HG02763 (cell line): ENCODE measurements at regions not wholly inside any gene's neighbourhood (a gene's known extent, or its start where the extent isn't known, plus 50 kb on each side); places are given as distances from the start of the nearest gene placed in this dataset.

Source experiments
- ATAC-seq: cut with Tn5 transposase; IDR thresholded peaks from one replicate; pipeline ENCODE4 v1.9.1; 2021; ENCODE audit warnings: mild to moderate bottlenecking, moderate library complexity; ENCODE audit not compliant: unreplicated experiment

DNA sequence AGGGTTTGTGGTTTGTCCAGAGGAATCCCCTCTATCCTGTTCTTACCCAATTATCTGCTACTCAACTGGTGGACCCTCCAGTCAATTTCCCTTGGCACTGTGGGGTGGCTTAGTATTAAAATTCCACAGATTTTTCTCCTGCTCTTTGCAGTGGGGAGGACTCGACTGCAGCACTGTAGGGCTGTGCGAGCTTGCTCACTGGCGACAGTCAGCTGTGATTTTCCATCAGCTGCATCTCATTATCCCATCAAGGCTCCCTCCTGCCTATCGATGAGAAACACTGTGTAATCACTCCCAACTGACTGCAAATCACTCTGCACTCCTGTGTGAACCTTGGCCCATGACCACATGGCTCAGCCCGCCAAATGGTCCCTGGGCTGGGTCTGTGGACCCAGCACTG is 90.5 kb upstream of the MAF start:
- no peak for ATAC-seq

GRCh38 chr16:79690159-79690558 is 89.6 kb upstream of the MAF start:
- ATAC-seq: no peak

DNA sequence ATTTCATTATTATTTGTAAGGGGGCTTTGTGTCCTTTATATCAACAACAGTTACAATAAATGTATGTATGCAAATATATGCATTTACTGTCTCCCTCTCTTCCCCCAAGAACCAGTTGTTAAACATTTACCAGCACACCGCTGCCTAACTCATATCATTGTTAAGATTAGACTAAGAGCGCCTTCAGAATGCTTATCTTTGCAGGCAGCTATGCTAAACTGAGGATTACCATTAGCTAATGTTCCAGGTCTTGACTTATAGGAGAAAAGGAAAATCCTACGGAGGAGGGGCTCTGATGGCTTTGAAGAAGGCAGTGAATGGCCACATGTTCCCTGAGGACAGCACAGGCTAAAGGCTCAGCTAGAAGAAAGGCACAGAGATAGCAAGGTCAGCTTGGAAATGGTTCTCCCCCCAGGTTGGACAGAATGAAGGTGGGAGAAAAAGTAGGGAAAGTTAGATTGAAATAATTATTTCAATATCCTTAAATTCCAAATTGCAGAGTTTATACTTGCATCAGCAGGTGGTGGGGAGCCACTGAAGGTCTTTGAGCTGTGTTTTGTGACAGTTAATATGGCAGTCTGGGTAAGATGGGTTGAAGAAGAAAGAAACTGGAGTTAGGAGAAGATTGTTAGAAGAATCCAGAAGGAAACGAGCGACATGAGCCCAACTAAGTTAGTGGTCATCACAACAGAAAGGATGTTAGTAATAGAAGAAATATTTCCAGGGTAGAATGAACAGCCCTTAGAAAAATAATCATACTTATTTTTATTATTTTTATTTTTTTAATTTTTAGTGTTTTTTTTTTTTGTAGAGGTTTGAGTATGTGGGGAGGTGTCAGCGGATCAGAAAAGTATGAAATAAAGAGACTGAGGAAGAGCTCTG is 87.0 kb upstream of the MAF start:
- ATAC-seq: no peak

GRCh38 chr16:79685871-79686270 is 85.3 kb upstream of the MAF start:
- ATAC-seq: no peak

- ATAC-seq: no peak
Observed at GRCh38 chr16:79679334-79679733, 78.8 kb upstream of the MAF start.

- no peak for ATAC-seq
Observed at GRCh38 chr16:79677799-79678530, 77.4 kb upstream of the MAF start.

- no peak for ATAC-seq
Observed at GRCh38 chr16:79673635-79674034, 73.1 kb upstream of the MAF start.

- ATAC-seq: no peak
Observed at GRCh38 chr16:79672524-79672923, 72.0 kb upstream of the MAF start.

DNA sequence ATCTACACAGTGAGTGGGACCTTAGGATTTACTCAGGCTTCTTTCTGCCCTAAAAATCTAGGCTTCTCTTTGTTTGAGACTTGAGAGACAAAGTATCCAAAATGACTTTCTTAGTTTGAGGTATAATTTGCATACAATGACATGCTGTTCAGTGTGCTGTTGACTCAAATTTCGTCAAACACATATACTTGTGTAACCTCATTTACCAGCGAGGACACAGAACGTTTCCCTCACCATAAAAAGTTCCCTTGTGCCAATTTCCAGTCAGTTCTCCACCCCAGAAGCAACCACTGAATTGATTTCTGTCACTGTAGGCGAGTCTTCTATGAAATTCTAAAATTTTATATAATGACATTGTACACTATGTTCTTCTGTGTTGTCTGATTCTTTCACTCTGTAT is 68.0 kb upstream of the MAF start:
- no peak for ATAC-seq

DNA sequence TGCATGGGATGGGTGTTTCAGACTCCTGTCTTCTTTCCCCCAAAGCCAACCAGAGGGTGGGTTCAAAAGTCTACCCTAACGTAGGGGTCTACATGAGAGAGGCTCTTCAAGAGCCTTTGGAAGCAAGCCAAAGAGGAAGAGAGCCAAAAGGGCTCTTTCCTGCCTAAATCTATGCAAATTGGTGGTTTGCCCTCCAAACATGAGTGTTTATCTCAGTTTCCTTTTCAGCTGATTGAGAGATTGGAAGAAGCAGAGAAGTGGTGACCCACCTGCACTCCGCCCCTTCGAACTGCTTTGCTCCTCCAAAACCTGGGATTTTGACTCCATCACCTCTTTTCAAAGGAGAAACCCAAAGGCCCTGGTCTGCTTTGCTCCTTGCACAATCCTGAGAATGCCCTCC is 65.4 kb upstream of the MAF start:
- no peak for ATAC-seq

- no peak for ATAC-seq
Observed at GRCh38 chr16:79664407-79664806, 63.9 kb upstream of the MAF start.

GRCh38 chr16:79662669-79663313 is 62.3 kb upstream of the MAF start:
- no peak for ATAC-seq

GRCh38 chr16:79662122-79662521 is 61.6 kb upstream of the MAF start:
- no peak for ATAC-seq

GRCh38 chr16:79661578-79661977 is 61.0 kb upstream of the MAF start:
- ATAC-seq: no peak

DNA sequence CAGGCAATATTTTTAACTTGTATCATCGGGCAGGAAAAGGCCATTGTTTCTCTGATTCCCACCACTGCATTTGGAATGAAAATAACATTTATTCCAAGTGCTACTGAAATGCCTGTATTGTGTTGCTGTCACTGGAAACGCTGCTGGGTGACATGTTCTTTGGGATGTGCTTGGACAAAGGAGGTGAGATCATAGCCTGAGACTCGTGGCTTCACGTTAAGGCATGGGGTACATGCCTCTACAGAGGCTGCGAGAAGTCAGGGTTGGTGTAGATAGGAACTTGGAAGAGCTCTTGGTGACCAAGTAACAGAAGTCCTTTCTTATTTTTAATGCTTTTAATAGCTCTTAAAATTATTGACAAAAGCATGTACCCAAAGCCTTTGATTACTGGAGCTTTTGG is 58.8 kb upstream of the MAF start:
- no peak for ATAC-seq

DNA sequence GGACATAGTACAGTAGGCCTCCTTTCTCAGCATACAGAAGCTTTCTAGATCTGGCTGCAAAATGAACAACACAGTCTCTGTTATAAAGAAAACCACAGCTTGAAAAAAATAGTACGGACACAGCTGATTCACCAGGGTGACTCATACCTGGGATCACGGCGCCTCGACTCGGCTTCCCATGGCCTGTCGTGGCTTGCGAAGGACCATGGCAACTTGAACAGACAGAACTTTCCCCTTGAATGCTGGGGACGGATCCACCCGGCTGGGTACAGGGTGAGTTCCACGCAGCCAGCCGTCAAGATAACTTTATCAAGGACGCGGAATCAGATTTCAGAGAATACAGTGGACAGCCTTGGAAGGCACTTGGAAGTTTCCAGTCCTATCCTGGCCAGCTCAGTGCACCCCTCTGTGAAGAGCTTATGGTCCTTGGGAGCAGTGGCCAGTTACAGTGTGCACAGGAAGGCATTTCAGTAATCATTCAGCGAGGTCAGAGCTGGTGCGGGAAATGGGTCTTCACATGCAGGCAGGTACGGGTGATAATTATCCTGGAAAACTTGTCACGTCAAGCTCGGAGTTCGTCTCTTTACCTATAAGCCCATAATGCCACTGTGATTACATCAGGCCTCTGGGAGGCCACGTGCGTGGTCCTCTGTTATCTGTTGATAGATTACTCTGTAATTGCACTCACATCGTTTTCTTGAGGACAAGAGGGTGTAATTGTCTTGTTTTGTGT is 57.9 kb upstream of the MAF start:
- ATAC-seq: no peak

DNA sequence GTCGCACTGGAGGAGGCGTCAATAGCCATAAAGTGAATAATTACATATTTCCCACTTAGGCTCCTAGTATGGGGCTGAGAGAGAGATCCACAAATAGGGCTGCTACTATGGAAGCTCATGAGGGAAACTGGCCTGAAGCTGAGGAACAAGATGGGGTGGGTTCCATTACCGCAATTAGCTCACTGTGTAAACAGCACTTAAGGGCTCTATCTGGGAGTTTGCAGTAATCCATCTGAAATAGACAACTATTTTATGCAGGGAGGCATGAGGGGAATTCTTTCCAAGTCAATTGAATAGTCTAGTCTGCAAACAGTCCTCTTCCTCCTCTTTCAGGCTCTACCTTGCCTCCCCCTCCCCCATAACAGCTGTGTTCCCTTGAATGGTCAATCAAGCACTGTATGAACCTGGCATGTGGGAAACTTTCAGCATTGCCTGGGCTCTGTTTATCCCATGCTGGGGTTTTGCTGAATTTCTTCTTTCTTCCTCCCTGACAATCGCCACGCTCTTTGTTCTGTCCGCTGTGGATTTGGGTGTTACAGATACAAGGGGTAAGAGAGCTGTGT is 56.1 kb upstream of the MAF start:
- ATAC-seq: no peak

DNA sequence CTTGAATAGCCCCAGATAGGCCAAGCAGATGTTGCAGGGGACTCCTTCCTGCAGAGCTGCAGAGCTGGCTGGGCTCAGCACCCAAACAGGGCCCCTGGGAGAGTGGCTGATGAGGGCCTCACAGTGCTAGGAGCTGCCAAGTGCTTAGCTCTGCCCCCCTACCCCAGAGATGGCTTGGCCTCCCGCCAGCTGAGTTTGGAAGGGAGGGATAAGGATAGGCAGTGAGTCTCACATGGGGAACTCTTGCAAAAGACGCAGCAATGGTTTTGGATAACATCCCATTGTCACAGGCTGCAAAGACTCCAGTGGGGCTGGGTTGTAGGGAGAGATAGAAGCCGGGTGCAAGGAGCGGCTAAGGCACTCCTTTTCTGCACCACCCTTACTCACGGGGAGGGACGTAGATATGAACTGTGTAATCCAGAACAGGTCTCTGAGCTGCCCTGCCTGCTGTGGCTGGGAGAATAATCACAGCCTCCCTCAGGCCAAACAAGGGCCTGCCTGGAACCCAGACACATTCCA is 52.9 kb upstream of the MAF start:
- ATAC-seq: no peak

GRCh38 chr16:79651363-79651762 is 50.8 kb upstream of the MAF start:
- ATAC-seq: no peak
